ENCODE measurements at regions not wholly inside any gene's neighbourhood (a gene's known extent, or its start where the extent isn't known, plus 50 kb on each side); places are given as distances from the start of the nearest gene placed in this dataset.

DNA sequence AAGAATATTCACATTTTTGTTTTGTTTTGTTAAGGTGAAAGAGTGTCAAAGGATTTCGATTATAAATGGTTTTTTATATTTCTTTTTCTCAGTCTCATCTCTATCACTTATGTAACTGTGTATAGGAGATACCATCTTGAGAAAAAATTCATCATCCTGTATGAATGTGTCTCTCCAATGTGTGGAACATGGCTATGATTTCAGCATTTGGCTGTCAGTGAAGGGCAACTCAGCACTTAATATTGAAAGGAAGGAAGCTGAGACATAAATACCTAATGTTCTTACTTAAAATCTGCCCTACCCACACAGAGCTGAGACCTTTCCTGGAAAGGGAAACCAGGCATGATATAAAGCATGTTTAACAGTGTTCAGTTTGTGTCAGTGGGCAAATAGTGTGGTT lies 474.2 kb upstream of the RIOK2 start:
- no peak overlapping the region for H3K4me3 ChIP-seq (ENCODE audit: low read depth, low read length)
- H3K27ac ChIP-seq (ENCODE audit: low read depth, low read length), result no peak overlapping the region
- H3K9ac ChIP-seq (ENCODE audit: low read length), result no peak overlapping the region
- H3K4me2 ChIP-seq (ENCODE audit: low read length), result no peak overlapping the region
- no peak overlapping the region for H4K91ac ChIP-seq (ENCODE audit: low read depth, low read length)
- no peaks in the 10 kb centered on the region for H3K36me3 ChIP-seq (ENCODE audit: control insufficient read depth in 1 of 2, insufficient read depth in 2 of 2, low read length in 2 of 2)
- no peak overlapping the region for H4K12ac ChIP-seq (ENCODE audit: low read depth, low read length)
- no peaks in the 10 kb centered on the region for H3K27me3 ChIP-seq (ENCODE audit: insufficient read depth, low read length)
- no peak overlapping the region for H3K4ac ChIP-seq (ENCODE audit: low read depth, low read length)
- H3K23ac ChIP-seq (ENCODE audit: low read length), result no peak overlapping the region
- no peaks in the 10 kb centered on the region for H3K79me1 ChIP-seq (ENCODE audit: low read length)
- no peak overlapping the region for H2BK120ac ChIP-seq (ENCODE audit: insufficient read depth, low read length, poor library complexity)
- no peak overlapping the region for H2BK5ac ChIP-seq (ENCODE audit: low read depth, low read length, poor library complexity)
- no peaks in the 10 kb centered on the region for H3K9me3 ChIP-seq (ENCODE audit: insufficient read depth, low read depth, low read length)
- no peak overlapping the region for H2AFZ ChIP-seq (ENCODE audit: insufficient read depth, low read length, poor library complexity)
- H3K79me2 ChIP-seq (ENCODE audit: control insufficient read depth, insufficient read depth, low read length, poor library complexity), result no peaks in the 10 kb centered on the region
- no peak overlapping the region for H3K14ac ChIP-seq (ENCODE audit: low read length)
- no peak overlapping the region for H4K8ac ChIP-seq (ENCODE audit: low read depth, low read length)
- H2BK12ac ChIP-seq (ENCODE audit: low read length), result no peak overlapping the region
- H3K4me1 ChIP-seq (ENCODE audit: control insufficient read depth in 1 of 2, insufficient read depth in 2 of 2, low read length in 2 of 2), result no peaks in the 10 kb centered on the region
- no peak for DNase-seq
- no CpG with 5 or more reads among the region's 1 CpG for WGBS (ENCODE audit: extremely low coverage, insufficient coverage, insufficient read length)
- H2AK5ac ChIP-seq (ENCODE audit: low read length), result no peak overlapping the region
- H3K18ac ChIP-seq (ENCODE audit: low read length), result no peak overlapping the region

DNA sequence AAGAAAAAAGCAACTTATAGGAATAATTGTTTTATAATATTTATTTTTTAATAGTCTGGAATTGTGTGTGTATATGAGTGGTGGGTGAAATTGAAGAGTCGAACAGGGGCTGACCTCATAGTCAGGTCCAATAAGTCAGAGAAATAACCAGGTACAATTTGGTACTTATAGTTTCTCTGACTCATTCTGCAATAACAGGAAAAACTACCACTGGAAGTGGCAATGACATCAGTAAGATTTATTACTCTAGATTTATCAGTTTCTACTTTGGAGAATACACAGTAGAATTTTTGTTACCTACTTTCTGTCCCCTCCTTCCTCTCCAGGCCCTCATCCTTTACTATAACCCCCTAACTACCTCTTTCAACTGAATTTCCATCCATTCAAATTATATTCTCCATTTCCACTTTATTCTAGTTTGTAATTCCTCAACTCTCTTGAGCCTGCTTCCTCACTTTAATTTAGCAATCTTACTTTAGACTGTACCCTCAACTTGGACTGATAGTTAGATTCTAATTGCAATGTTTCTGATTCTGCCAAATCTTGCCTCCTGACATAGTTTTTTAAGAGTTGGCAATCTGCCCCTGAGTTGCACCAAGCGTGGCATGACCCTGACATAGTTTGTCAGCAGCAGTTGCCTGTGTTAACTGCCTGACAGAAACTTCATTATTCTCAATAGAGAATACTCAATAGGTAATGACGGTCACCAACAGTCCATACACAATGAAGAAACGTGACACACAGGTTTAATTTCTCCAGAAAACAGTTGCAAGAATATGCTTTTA lies 475.3 kb upstream of the RIOK2 start:
- Histone ChIP-seq H3K9me3 (ENCODE audit: insufficient read depth, low read depth, low read length) (no peaks in the 10 kb centered on the region), H3K9ac (ENCODE audit: low read length) (no peak overlapping the region), H3K4me1 (ENCODE audit: control insufficient read depth in 1 of 2, insufficient read depth in 2 of 2, low read length in 2 of 2) (no peaks in the 10 kb centered on the region), H3K27me3 (ENCODE audit: insufficient read depth, low read length) (no peaks in the 10 kb centered on the region), H3K4me3 (ENCODE audit: low read depth, low read length) (no peak overlapping the region), H3K4ac (ENCODE audit: low read depth, low read length) (no peak overlapping the region), H2BK12ac (ENCODE audit: low read length) (no peak overlapping the region), H3K79me1 (ENCODE audit: low read length) (no peaks in the 10 kb centered on the region), H3K4me2 (ENCODE audit: low read length) (no peak overlapping the region), H3K36me3 (ENCODE audit: control insufficient read depth in 1 of 2, insufficient read depth in 2 of 2, low read length in 2 of 2) (no peaks in the 10 kb centered on the region), H2BK5ac (ENCODE audit: low read depth, low read length, poor library complexity) (no peak overlapping the region), H3K18ac (ENCODE audit: low read length) (no peak overlapping the region), H4K8ac (ENCODE audit: low read depth, low read length) (no peak overlapping the region), H2AFZ (ENCODE audit: insufficient read depth, low read length, poor library complexity) (no peak overlapping the region), H4K12ac (ENCODE audit: low read depth, low read length) (no peak overlapping the region), H3K23ac (ENCODE audit: low read length) (no peak overlapping the region), H3K79me2 (ENCODE audit: control insufficient read depth, insufficient read depth, low read length, poor library complexity) (no peaks in the 10 kb centered on the region), H2BK120ac (ENCODE audit: insufficient read depth, low read length, poor library complexity) (no peak overlapping the region), H4K91ac (ENCODE audit: low read depth, low read length) (no peak overlapping the region), H3K14ac (ENCODE audit: low read length) (no peak overlapping the region), H3K27ac (ENCODE audit: low read depth, low read length) (no peak overlapping the region), H2AK5ac (ENCODE audit: low read length) (no peak overlapping the region)
- DNase-seq, result no peak
- 100% methylated on average over 1 of the region's 4 CpGs for WGBS (ENCODE audit: extremely low coverage, insufficient coverage, insufficient read length)

DNA sequence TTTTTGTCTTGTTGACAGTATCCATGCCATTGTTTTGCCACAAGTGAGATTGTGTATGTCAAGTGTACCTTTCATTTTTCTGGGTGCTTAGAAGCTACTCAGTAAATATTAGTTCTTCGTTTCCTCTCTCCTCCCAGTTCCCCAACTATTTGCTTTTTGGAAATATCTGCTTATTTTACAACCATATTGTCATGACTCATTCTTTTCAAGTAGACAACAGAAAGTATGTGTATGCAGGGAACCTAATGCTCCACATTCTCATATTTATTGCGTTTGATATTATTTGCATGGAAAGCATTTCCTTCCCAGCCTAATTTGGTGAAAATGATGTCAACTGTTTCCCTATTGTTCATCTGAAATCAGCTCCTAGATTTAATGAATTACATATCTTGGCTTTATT lies 483.7 kb upstream of the RIOK2 start:
- Histone ChIP-seq H3K23ac (ENCODE audit: low read length) (no peak overlapping the region), H4K12ac (ENCODE audit: low read depth, low read length) (no peak overlapping the region), H2BK5ac (ENCODE audit: low read depth, low read length, poor library complexity) (no peak overlapping the region), H4K91ac (ENCODE audit: low read depth, low read length) (no peak overlapping the region), H3K36me3 (ENCODE audit: control insufficient read depth in 1 of 2, insufficient read depth in 2 of 2, low read length in 2 of 2) (no peaks in the 10 kb centered on the region), H4K8ac (ENCODE audit: low read depth, low read length) (no peak overlapping the region), H3K79me1 (ENCODE audit: low read length) (no peaks in the 10 kb centered on the region), H2AFZ (ENCODE audit: insufficient read depth, low read length, poor library complexity) (no peak overlapping the region), H3K9ac (ENCODE audit: low read length) (no peak overlapping the region), H3K18ac (ENCODE audit: low read length) (no peak overlapping the region), H3K9me3 (ENCODE audit: insufficient read depth, low read depth, low read length) (no peaks in the 10 kb centered on the region), H3K4me1 (ENCODE audit: control insufficient read depth in 1 of 2, insufficient read depth in 2 of 2, low read length in 2 of 2) (no peaks in the 10 kb centered on the region), H2AK5ac (ENCODE audit: low read length) (no peak overlapping the region), H2BK120ac (ENCODE audit: insufficient read depth, low read length, poor library complexity) (no peak overlapping the region), H3K79me2 (ENCODE audit: control insufficient read depth, insufficient read depth, low read length, poor library complexity) (no peaks in the 10 kb centered on the region), H2BK12ac (ENCODE audit: low read length) (no peak overlapping the region), H3K4ac (ENCODE audit: low read depth, low read length) (no peak overlapping the region), H3K4me3 (ENCODE audit: low read depth, low read length) (no peak overlapping the region), H3K27ac (ENCODE audit: low read depth, low read length) (no peak overlapping the region), H3K4me2 (ENCODE audit: low read length) (no peak overlapping the region), H3K27me3 (ENCODE audit: insufficient read depth, low read length) (no peaks in the 10 kb centered on the region), H3K14ac (ENCODE audit: low read length) (no peak overlapping the region)
- no CpG with 5 or more reads among the region's 2 CpGs for WGBS (ENCODE audit: extremely low coverage, insufficient coverage, insufficient read length)
- no peak for DNase-seq

DNA sequence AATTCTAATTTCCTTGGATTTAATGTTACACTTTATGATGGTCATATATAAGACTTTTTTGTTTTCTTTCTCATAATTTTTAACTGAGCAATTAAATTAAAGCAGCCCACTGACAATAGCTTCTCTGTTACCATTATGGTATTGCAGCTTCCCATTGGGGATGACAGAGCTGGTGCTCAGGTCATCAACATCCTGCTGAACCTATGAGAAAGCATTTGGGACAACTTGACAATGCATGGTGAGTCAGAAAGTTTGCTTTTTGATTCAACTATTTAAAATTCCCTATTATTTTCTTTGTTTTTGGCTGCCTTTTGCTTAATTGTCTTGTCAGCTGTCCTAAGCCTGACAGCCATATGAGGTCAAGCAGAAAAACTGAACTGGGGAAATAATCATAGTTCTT lies 487.4 kb upstream of the RIOK2 start:
- no peaks in the 10 kb centered on the region for H3K79me2 ChIP-seq (ENCODE audit: control insufficient read depth, insufficient read depth, low read length, poor library complexity)
- no peak overlapping the region for H3K18ac ChIP-seq (ENCODE audit: low read length)

More for the DNA sequence above, 487.4 kb upstream of the RIOK2 start:
- Histone ChIP-seq H4K8ac (ENCODE audit: low read depth, low read length) (no peak overlapping the region), H3K9me3 (ENCODE audit: insufficient read depth, low read depth, low read length) (no peaks in the 10 kb centered on the region), H3K4ac (ENCODE audit: low read depth, low read length) (no peak overlapping the region), H3K4me3 (ENCODE audit: low read depth, low read length) (no peak overlapping the region), H3K14ac (ENCODE audit: low read length) (no peak overlapping the region), H2AK5ac (ENCODE audit: low read length) (no peak overlapping the region), H3K36me3 (ENCODE audit: control insufficient read depth in 1 of 2, insufficient read depth in 2 of 2, low read length in 2 of 2) (no peaks in the 10 kb centered on the region), H3K79me1 (ENCODE audit: low read length) (no peaks in the 10 kb centered on the region), H2BK5ac (ENCODE audit: low read depth, low read length, poor library complexity) (no peak overlapping the region), H4K12ac (ENCODE audit: low read depth, low read length) (no peak overlapping the region), H2BK120ac (ENCODE audit: insufficient read depth, low read length, poor library complexity) (no peak overlapping the region), H2AFZ (ENCODE audit: insufficient read depth, low read length, poor library complexity) (no peak overlapping the region), H3K27me3 (ENCODE audit: insufficient read depth, low read length) (no peaks in the 10 kb centered on the region), H2BK12ac (ENCODE audit: low read length) (no peak overlapping the region), H3K23ac (ENCODE audit: low read length) (no peak overlapping the region), H3K27ac (ENCODE audit: low read depth, low read length) (no peak overlapping the region), H4K91ac (ENCODE audit: low read depth, low read length) (no peak overlapping the region), H3K9ac (ENCODE audit: low read length) (no peak overlapping the region), H3K4me2 (ENCODE audit: low read length) (no peak overlapping the region), H3K4me1 (ENCODE audit: control insufficient read depth in 1 of 2, insufficient read depth in 2 of 2, low read length in 2 of 2) (no peaks in the 10 kb centered on the region)
- DNase-seq, result no peak
